ENCODE measurements at regions not wholly inside any gene's neighbourhood (a gene's known extent, or its start where the extent isn't known, plus 50 kb on each side); places are given as distances from the start of the nearest gene placed in this dataset.

- TF ChIP-seq TAF1 (IDR thresholded peaks at IDR 0.05; ENCODE audit: low read depth, low read length) (no peak), POLR2AphosphoS5 (IDR thresholded peaks at IDR 0.05; ENCODE audit: low read depth, low read length) (no peak), POLR2A (IDR thresholded peaks at IDR 0.05; ENCODE audit: control extremely low read depth in 1 of 2, low read depth in 2 of 2, low read length in 2 of 2) (no peak)
Observed at GRCh38 chr5:99674101-99674500, 745.3 kb upstream of the CHD1 start.

All from H1 (cell line).